Endothelial cell of umbilical vein (primary cell): ENCODE measurements at regions not wholly inside any gene's neighbourhood (a gene's known extent, or its start where the extent isn't known, plus 50 kb on each side); places are given as distances from the start of the nearest gene placed in this dataset.

Source experiments
- GATA2 ChIP-seq: IDR thresholded peaks from 2 replicates; pipeline ENCODE4 v1.7.0; 2011; ENCODE audit warnings: low read depth, mild to moderate bottlenecking, moderate library complexity, mixed read lengths, low read length; ENCODE audit not compliant: insufficient read length, insufficient read depth
- JUN ChIP-seq: IDR thresholded peaks from 2 replicates; pipeline ENCODE4 v1.6.1; 2011; ENCODE audit warnings: borderline replicate concordance, low read depth; ENCODE audit not compliant: insufficient read length, insufficient read depth
- MYC ChIP-seq: IDR thresholded peaks from one replicate; pipeline ENCODE4 v1.6.1; 2011; ENCODE audit warnings: mild to moderate bottlenecking, low read depth, low read length
- POLR2A ChIP-seq: IDR thresholded peaks from 2 replicates; pipeline ENCODE4 v1.6.1; 2012; ENCODE audit warnings: low read depth, mild to moderate bottlenecking, control low read depth, low read length
- TF ChIP-seq, protein P1 (sequence below), 2 donors: IDR thresholded peaks; 1 replicate in 1 of 2; 2 replicates in 1 of 2; pipeline ENCODE4 v1.5.1; 2011; ENCODE audit warnings: low read length in 2 of 2, mild to moderate bottlenecking in 2 of 2, moderate library complexity in 2 of 2, control low read depth in 1 of 2, inconsistent platforms in 1 of 2, low read depth in 1 of 2; ENCODE audit not compliant: insufficient read depth in 1 of 2; ENCODE audit errors: extremely low read depth in 1 of 2

DNA sequence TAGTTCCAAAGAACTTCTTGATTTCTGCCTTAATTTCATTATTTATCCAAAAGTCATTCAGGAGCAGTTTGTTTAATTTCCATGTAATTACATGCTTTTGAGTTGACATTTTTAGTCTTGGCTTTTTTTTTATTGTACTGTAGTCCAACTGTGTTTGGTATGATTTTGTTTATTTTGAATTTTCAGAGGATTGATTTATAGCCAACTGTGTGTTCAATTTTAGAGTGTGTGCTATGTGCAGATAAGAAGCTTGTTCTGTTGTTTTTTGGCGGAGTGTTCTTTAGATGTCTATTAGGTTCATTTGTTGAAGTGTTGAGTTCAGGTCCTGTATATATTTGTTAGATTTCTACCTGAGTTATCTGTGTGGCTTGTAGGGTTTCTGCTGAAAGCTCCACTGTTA, 533.6 kb downstream of the TRAM1L1 start:
- TF ChIP-seq, protein P1, sequence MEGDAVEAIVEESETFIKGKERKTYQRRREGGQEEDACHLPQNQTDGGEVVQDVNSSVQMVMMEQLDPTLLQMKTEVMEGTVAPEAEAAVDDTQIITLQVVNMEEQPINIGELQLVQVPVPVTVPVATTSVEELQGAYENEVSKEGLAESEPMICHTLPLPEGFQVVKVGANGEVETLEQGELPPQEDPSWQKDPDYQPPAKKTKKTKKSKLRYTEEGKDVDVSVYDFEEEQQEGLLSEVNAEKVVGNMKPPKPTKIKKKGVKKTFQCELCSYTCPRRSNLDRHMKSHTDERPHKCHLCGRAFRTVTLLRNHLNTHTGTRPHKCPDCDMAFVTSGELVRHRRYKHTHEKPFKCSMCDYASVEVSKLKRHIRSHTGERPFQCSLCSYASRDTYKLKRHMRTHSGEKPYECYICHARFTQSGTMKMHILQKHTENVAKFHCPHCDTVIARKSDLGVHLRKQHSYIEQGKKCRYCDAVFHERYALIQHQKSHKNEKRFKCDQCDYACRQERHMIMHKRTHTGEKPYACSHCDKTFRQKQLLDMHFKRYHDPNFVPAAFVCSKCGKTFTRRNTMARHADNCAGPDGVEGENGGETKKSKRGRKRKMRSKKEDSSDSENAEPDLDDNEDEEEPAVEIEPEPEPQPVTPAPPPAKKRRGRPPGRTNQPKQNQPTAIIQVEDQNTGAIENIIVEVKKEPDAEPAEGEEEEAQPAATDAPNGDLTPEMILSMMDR (IDR thresholded peaks at IDR 0.05; ENCODE audit: extremely low read depth in 1 of 2, insufficient read depth in 1 of 2, low read depth in 1 of 2, low read length in 2 of 2), result no peak
- TF ChIP-seq POLR2A (no peak), GATA2 (no peak), JUN (no peak), MYC (no peak)
